ENCODE measurements at regions not wholly inside any gene's neighbourhood (a gene's known extent, or its start where the extent isn't known, plus 50 kb on each side); places are given as distances from the start of the nearest gene placed in this dataset.

DNA sequence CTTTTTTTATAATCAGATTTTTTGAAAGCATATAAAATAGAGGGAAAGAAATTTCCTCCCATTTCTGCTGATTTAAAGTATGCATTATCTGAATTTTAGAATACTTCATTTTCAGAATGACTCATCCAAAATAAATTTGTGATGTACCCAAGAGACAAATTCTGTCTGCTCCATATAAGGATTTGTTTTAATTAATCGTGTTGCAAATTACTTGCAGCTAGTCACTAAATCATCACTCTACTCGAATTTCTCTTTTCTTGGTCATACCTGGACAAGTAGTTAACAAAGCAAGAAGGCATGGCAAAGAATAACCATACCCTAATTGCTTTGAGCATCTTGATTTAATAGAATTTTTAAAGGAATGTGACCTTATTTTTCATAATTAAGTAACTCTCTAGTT is 284.1 kb upstream of the GRAMD2B start:
- TF ChIP-seq ZNF274 (IDR thresholded peaks at IDR 0.05; ENCODE audit: low read depth, low read length): no peak
- TF ChIP-seq YY1 (IDR thresholded peaks at IDR 0.05; ENCODE audit: insufficient read depth, insufficient read length): no peak
